ENCODE measurements at regions not wholly inside any gene's neighbourhood (a gene's known extent, or its start where the extent isn't known, plus 50 kb on each side); places are given as distances from the start of the nearest gene placed in this dataset.

DNA sequence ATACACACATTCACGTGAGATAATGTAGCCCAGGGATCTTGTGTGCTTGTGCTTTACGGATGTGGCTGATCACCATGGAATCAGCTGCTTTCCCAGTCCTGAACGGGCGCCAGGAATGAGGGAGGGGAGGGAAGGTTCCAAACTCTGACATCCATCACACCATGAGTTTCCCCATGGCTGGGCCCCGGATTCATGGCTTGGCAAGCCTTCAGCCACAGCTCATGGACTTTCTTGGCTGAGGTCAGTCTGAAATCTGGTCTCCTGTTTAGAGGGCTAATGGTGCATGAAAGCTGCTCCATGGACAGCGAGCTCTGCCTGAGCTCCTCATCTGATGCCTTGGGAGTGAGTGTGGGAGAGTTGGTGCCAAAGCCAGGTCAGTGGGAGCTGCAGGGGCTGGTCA is 767.6 kb upstream of the EEF2KMT start:
- DNase-seq = no peak

DNA sequence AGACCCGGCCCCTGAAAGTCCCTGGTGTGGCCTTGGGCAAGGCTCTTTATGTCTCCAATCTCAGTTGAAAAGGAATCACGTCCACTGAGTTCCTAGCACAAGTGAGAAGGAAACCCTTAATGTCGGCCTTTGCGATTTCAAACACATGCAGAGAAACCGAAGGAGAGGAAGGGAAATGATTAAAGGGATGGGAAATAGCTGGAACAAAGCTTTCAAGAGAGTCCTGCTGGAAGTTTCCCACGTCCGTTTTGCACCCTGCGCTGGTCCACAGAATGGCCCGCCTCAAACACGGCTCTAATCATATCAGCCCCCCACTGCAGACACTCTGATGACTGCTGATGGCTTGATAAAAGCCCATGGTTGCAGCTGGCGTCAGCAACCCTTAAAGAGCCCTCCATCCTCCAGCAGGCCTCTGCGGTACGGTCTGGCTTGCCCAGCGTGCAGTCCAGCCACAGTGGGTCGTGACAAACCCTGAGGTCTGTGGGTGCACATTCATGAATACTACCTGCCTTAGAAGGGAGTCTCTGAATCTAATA is 765.5 kb upstream of the EEF2KMT start:
- DNase-seq = no peak

DNA sequence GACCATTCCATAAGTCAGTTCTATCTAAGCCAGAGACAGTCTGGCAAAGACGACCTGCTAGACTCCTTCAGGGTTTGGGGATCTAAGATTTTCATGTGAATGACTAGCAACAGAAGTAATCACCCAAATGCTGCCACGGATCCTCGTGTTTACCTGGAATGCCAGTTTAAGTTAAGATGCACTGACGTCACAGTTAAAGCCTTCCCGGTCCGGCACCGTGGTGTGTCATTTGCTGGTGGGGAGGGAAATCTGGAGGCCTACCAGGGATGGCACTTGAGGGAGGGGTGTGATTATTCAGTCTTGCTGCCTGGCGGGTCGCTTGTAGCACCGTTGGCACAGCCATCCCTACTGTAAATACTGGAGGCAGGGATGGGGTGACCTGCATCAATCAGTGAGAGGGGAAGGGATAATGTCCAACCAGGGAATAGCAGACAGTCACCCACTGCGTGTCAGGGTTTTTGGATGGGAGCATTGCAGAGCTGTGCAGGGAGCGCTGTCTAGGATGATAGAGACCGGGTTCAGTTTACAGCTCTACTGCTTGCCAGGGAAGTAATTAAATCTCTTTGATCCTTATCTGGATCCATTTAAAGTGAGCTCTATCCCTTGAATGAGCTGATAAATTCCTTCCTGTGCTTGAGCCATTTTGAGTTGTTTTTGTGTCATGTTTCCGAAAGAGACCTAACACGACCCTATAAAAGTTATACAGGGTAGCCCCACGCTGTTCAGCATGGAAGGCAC is 764.7 kb upstream of the EEF2KMT start:
- no peak for DNase-seq

DNA sequence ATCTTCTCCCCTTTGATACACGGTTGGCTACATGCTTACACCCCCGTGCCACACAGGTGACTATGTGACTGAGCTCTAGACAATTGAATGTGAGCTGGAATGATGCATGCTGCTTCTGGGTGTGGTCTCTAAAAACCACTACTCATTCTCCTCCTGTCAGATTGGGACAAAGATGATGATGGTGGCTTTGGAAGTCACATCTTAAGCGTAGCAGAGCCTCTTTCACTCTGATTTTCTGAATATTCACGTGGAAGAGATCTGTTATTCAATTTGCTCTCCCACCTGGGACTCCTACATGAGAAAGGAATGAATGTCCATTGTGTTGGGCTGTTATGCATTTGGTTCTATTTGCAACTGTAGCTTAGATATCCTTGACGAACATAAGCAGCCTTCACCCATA is 763.6 kb upstream of the EEF2KMT start:
- no peak for DNase-seq

DNA sequence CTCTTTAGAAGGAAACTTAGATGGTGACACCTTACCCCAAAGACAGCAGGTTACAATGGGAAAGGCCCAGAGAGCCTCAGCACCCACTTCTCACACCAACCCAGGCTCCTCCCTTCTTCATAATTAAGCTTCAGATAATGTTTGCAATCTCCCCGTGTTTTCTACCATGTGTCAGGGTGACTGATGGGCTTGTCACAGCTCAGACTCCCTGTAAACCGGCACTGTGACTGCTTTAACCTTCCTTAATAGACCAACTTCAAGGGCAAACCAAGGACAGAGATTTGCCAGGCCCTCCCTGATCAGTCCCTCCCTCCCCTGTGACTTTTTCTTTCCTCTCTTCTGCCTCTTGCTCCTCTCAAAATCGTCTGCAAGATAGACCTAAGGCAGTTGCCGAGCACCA is 760.6 kb upstream of the EEF2KMT start:
- no peak for DNase-seq

DNA sequence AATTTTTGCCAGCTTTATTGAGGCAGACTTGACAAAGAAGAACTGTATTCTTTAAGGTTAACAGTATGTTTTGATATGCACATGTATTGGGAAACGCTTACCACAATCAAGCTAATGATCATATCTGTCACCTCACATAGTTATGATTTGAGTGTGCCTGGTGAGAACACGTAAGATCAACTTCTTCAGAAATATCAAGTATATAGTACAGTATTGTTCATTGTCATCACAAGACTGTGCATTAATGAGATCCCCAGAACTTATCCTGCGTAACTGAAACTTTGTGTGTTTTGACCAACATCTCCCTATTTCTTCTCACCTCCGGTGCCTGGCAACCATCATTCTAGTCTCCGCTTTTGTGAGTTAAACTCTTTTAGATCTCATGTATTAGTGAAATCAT is 756.4 kb upstream of the EEF2KMT start:
- DNase-seq = no peak

DNA sequence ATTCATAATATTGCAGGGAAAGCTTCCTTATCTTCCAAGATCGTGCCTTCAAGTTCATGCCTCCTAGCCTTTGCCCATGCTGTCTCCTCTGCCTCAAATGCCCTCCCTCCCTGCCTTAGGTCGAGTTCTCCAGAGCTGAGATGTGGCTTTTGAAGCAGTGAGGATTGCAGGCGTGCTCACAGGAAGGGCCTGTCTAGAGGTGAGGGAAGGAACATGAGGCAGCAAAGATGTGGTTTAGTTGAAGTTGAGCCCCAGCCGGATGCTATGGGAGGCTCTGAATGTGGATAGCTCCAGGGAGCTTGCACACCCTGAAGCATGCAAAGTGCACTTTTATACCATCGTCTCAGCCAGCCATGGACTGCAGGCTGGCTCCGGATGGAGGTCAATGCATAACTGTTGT is 754.6 kb upstream of the EEF2KMT start:
- no peak for DNase-seq

DNA sequence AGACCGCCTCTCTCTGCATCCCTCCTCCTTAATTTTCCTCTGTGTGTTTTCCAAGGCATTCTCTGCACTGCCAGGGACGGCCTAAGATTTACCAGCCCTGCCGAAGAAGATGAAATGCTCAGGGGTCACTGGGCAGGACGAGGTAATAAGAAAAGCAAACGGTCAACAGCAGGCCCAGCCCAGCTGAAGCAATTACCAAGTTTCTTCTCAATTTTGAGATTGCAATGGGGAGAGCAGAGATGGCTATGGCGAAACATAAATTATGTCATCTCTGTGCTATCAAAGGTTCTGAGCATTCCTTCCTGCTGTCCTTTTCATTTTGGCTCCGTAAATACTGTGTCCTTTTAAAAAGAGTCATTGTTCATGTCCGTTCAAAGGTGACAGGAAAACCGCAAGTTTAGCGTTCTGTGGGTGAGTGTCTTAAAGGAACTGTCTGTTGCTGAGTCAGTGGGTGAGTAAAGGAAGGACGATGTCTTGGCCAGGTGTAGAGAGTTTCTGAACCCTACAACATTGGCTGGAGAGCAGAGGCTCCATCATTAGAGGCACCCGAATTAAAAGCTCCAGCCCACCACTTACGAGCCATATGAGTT is 753.9 kb upstream of the EEF2KMT start:
- DNase-seq = no peak

DNA sequence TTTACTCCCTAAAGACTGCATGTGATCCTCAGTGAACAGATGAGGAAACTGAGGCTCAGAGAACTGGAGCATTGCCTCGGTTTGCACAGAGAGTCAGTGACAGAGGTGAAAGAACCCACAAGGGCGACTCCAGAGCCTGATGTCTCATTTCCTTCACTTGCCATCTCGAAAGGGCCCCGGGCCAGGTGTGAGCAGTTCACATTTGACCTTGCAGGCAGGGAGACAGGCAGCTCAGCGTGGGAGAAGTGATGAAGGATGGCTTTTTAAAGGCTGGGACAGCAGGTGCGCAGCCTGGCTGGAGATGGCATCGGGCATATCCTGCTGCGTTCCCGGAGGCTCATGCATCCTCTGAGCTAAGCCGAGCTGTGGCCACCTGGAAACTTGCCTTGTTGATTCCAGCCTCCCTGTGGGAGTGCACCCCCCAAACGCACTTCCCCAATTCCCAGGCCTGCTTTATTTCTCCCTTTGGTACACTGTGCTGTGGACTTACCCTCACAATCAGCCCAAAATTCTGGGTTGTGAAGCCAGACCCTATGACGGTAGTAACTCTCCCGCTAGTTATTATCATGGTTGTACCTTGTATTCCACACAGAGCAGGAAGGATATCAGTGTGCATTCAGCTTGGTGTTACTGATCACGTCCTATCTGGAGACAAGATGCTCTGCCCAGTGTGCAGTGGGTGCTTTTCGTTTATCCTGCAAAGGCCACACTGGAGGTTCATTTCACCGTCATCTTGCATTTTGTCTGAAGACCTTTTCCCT is 753.2 kb upstream of the EEF2KMT start:
- no peak for DNase-seq

DNA sequence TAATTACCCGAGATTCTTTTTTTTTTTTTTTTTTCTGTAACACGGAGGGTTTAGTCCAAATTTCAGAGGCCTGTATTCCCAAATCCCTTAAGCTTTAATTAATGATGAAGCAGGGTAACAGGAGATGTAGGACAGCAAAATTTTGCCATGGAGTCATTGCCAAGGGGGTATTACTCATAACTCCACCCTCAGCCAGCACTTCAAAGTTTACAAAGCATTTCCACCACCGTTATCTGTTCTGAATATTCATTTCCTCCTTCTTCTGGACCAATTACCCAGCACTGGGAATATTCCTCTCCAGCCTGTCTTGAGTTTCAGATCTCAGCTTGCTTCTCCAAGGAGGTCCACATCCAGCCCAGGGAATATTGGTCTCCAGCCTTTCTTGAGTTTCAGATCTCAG is 747.5 kb upstream of the EEF2KMT start:
- no peak for DNase-seq

DNA sequence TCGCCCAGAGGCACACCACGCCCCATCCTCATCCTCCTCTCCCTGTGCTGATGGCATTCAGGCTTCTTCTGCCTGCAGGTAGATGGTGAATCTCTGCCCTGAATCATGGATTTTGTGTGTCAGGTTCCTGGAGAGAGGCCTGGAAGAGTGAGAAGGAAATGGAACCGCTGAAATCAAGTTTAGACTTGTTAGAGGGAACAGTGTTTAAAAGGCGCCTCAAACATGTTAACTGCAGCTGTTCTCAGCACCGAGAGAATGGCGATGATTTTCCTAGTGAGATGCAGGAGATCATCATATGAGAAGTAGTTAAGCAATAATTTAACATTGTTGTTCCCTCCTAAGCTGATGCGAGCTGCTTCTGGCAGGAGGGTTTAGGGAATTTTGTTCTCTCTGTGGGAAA is 744.4 kb upstream of the EEF2KMT start:
- no peak for DNase-seq

DNA sequence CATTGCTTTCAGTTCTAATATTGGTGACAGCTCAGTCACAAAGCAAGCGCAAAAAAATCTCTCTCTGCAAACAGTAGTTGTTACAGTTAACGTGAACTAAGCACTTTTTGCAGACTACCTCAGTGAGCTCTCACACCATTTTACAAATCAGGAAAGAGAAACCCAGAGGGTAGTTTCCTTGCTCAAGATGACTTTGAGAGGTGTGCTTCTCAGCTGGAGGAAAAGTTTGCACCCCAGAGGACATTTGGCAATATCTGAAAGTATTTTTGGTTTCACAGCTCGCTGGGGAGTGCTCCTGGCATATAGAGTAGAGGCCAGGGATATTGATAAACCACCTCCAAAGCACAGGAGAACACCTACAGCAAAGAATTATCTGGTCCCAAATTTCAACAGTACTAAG is 741.1 kb upstream of the EEF2KMT start:
- no peak for DNase-seq

DNA sequence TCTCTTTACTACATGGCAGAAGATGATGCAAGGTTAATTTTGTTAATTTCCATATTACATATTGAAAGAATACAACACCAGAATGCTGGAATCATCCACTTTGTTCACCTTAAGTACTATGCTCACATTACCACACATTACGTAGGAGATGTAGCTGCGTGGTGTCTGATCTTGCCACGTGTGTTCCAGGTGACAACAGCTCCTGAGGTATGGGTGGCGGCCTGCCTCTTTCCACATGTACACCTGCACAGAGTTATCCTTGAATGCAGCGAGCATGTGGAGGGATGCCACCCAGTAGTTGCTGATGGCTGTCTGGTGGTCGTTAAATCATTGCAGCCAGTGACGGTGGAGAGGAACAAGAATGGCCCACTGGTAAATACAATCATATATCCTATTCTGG is 740.5 kb upstream of the EEF2KMT start:
- no peak for DNase-seq

DNA sequence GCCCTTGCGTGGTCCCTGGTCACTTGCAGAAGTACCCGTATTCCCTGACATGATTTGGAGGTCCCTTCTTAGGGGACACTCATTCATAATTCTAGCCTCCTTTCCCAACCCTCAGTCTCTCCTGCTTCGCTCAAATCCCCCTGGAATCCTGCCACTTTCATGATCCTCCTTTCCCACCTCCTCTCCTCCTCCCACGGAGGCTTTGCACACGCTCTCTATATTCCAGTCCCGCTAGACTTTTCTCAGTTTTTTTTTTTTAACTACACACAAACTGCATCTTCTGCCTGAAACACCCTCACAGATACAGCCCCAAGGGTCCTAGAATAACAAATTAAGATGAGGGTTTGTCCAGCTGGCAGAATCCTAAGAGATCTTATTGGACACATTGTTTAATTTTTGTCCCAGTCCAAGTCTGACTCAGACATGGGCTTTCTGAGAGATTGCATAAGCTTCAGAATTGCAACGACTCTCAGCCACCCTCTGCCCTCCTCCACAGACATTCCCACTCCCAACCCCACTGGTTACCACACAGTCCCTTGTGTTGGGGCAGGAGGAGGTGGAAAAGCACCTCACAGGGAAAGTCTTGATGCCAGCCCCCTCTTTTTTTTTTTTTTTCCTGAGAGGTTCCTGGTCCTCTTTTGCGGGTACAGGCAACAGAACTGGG is 739.5 kb upstream of the EEF2KMT start:
- no peak for DNase-seq

DNA sequence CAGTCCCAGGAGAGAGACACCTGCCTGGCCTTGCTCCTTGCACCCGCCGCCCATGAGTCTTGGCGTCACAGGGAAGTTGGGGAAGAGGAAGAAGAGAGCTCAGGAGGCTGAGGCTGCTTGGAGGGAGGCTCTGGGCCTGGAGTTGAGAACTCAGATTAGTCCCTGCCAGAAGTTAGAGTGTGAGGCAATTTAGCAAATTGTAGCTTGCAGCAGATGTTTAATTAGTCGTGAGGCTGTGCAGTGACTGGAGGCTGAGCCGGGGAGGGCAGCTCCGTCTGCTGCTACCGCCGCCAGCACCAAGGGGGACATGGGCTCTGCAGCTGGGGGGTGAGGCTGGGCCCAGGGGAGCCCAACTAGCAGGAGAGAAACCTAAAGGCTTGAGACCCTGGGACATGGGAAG is 738.3 kb upstream of the EEF2KMT start:
- no peak for DNase-seq

DNA sequence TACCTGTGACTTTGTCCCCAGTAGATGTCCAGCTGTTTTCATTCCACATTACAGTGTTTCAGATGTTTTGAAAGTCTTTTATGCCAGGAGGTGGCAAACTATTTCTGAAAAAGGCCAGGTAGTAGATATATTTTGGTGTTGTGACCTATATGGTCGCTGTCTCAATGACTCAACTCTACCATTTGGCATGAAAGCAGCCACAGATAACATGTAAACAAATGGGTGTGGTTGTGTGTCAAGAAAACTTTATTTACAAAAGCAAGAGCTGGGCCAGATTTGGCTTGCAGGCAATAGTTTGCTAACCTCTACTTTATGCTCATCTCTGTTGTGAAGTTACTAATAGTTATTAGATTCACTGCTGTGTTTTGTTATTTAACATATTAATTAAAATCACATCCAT is 728.7 kb upstream of the EEF2KMT start:
- no peak for DNase-seq

DNA sequence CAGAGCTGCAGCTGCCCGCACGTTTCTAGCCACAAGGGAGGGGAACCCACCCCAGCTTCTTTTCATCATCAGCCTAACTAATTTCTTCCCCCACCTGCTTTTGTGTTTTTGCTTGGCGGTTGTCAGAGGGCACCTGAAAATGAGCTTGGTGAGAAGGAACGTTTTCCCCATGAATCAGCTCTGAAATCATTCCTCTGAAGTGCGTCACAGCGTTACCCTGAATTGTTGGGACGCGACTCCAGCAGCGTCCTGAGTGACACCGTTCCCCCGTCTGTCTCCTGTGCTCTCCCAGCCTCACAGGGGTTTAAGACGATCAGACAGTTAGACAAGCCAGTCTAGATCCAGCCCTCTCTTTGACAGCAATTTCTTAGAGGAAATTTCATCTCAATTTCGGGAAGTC is 722.9 kb upstream of the EEF2KMT start:
- DNase-seq = no peak

DNA sequence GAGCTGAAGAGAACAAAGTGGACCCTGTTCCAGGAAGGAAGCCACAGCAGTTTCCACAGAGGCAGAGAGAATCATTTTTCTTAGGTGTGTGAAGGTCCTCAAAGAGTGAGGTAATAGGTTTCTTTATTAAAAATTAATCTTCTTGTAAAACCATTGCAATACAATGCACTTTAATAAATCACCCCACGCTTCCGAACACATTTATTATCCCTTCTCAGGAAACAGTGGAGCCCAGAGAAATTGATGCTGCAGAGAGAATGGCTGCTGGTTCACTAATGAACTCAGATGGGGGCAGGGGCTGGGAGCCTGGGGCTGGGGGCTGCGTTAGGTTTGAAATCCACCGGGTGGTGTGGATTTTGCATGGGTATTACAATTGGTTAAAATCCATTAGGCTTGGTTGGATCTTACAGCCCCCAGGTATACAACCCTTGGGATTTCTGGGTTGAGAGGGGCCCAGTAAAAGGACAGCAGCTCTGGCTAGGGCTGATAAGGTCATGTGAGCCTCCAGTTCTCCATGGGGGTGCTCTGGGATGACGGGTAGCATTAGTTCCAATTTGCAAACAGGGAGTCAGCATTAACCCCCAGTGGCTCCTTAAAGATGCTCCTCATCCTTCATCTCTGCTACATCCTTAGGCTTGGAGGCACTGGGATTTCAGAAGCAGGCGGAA is 718.1 kb upstream of the EEF2KMT start:
- no peak for DNase-seq

DNA sequence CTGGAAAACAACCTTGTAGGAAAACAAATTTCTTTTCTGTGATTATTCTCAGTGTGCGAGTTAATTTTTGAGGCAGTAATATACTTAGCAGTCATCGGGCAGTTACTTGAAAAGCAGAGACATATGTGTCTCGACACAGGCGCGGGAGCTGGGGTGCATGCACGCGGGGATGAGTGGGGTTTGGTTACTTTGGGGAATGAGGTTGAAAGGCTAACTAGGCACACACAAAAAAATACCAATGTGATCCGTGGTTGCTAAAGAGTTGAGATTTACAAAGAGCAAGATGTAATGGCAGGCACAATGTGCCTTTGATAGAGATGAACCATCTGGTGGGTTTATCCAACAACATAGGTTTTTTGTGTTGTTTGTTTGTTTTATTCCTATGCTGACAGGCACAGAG is 703.8 kb upstream of the EEF2KMT start:
- DNase-seq = no peak

DNA sequence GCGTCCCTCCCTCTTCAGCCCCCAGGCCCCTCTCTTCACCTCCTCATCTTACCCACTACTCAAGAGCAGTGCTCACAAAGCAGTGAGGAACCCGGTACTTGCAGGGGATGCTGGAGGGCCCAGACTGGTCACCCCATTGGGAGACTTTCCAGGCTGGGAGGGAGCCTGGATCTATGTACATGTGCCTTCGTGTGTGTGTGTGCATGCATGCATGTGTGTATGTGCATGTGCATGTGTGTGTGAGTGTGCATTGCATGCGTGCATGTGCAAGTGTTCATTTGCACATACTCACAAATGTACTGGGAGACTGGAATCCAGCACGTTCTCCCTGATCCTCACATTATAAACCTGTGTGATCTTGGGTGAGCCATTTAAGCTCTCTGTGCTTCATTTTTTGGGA is 696.0 kb upstream of the EEF2KMT start:
- DNase-seq = no peak

DNA sequence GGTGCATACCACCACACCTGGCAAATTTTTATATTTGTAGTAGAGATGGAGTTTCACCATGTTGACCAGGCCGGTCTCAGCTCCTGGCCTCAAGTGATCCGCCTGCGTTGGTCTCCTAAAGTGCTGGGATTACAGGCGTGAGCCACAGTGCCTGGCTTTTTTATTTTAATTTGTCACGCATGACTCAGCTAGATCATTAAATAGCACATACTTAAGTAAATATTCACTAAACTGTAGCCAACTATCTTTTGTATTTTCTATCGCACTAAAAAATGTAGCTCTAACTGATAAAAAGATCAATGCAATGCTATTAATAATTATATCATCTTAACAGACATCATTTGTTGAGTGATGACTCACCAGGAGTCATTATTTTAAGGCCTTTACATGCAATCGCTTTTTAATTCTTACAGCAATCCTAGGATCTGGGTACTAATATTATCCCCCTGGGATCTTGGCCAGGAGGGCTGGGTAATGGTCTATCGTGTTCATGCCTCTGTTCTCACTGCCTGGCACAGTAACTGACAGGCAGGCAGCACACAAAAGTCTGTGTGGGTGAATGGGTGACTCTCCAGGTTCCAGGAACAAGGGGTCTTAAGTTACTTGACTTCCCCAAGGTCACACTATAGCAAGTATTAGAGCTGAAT is 693.5 kb upstream of the EEF2KMT start:
- no peak for DNase-seq

DNA sequence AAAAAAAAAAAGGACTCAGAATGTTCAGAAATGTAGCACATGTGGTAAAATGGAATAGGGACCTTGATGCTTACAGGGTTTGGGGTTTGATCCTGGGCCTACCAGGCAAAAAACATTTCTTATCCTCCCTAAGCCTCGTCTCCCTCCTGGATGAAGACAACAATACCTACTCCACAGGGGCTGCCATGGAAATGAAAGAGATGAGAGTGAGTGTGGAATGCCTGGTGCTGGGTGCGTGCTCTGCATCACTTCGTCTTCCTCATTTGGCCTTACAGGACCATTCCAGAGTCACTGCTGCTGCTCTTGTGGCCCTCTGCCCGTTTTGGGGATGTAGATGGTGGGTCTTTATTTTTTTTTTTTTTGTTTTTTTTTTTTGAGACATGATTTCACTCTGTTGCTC is 692.9 kb upstream of the EEF2KMT start:
- DNase-seq = no peak

DNA sequence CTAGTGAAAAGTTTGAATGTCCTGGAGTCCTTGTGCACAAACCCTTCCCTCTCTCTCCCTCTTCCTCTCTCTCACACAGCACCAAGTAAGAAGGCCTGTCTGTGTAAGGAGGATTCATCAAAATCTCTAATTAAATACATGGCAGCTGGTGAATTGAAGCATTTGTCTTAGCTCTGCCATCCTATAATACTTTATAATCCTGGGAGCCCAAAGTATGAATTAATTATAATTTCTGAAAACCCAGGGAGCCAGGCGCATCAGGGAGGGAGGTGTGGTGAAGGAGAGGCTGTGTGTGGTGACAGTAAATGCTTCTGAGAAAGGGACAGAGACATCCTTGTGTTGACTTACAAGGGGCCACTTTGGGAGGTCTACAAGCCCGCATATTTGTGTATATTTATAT is 691.4 kb upstream of the EEF2KMT start:
- DNase-seq = no peak

Measured in bone marrow (tissue), 2 donors.